ENCODE measurements at regions not wholly inside any gene's neighbourhood (a gene's known extent, or its start where the extent isn't known, plus 50 kb on each side); places are given as distances from the start of the nearest gene placed in this dataset.

DNA sequence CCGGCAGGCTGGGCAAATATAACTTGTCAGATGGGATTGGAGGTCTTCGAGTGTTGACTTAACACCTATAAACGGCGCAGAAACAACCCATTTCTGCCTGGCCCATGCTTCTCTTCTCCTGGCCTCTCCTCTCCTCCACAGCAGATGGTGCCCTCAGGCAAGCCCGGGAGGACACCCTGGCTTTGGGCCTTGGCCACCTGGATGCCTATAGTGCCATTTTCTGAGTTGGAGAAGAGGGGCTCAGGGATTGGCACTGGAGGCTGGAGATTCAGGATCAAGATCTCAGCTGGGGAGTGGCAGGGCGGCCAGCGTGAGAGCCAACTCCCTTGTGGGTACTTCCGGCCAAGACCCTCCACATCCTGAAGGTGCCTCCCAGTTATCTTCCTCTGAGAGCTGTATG lies 211.9 kb upstream of the PMEPA1 start:
- DNase-seq (ENCODE audit: extremely low spot score, unreplicated experiment): no peak
- H3K9me3 Mint-ChIP-seq: peaks cover 5% of the 10 kb centered on the region
- no peak overlapping the region for H3K4me3 Mint-ChIP-seq
- peaks cover 24% of the 10 kb centered on the region for H3K27me3 Mint-ChIP-seq
- TF ChIP-seq, protein P1, sequence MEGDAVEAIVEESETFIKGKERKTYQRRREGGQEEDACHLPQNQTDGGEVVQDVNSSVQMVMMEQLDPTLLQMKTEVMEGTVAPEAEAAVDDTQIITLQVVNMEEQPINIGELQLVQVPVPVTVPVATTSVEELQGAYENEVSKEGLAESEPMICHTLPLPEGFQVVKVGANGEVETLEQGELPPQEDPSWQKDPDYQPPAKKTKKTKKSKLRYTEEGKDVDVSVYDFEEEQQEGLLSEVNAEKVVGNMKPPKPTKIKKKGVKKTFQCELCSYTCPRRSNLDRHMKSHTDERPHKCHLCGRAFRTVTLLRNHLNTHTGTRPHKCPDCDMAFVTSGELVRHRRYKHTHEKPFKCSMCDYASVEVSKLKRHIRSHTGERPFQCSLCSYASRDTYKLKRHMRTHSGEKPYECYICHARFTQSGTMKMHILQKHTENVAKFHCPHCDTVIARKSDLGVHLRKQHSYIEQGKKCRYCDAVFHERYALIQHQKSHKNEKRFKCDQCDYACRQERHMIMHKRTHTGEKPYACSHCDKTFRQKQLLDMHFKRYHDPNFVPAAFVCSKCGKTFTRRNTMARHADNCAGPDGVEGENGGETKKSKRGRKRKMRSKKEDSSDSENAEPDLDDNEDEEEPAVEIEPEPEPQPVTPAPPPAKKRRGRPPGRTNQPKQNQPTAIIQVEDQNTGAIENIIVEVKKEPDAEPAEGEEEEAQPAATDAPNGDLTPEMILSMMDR (conservative IDR thresholded peaks at IDR 0.05): no peak
- no peaks in the 10 kb centered on the region for H3K4me1 Mint-ChIP-seq (ENCODE audit: unreplicated experiment)
- no peak overlapping the region for H3K27ac Mint-ChIP-seq
- H3K36me3 Mint-ChIP-seq: no peaks in the 10 kb centered on the region

DNA sequence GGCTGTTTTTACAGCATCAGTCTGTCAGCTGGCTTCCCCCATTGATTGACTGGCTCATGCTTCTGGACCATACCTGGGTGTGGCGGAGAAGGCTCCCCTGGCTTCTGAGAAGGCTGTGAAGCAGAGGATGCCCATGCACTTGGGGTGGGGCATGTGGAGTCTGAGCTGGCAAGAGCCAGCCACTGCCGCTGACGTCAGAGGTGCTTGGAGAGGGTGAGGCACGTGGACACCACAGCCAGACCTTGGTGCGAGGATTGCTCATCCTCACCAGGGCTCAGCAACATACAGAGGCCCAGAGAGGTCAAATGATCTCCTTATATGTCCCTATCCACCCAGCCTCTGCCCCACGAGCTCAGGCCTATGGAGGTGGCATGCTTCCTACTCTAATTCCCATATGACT lies 211.2 kb upstream of the PMEPA1 start:
- DNase-seq (ENCODE audit: extremely low spot score, unreplicated experiment): no peak
- Mint-ChIP-seq H3K4me3 (no peak overlapping the region), H3K36me3 (no peaks in the 10 kb centered on the region), H3K4me1 (ENCODE audit: unreplicated experiment) (no peaks in the 10 kb centered on the region), H3K27ac (no peak overlapping the region), H3K27me3 (peaks cover 20% of the 10 kb centered on the region), H3K9me3 (no peaks in the 10 kb centered on the region)
- TF ChIP-seq, protein P1 (conservative IDR thresholded peaks at IDR 0.05): no peak

DNA sequence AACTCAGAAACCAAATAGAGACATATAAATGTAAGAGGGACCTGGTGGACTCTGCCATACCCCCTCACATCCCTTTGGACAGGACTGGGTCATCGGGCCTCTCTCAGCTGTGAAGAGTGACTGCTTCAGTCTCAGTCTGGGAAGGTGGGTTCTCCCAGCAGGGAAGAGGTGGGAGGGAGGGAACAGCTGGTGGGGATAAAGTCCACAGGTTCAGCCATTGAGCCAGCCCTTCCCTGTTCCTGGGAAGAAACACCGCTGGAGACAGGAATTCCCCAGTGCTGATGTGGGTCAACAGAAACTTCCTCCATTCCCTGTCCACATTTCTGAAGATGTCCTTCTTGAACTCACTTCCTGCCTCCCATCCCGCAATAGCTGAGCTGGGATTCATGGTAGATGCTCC lies 209.2 kb upstream of the PMEPA1 start:
- Mint-ChIP-seq H3K4me3 (no peak overlapping the region), H3K36me3 (no peaks in the 10 kb centered on the region), H3K4me1 (ENCODE audit: unreplicated experiment) (no peaks in the 10 kb centered on the region), H3K9me3 (no peaks in the 10 kb centered on the region), H3K27ac (no peak overlapping the region), H3K27me3 (peaks cover 18% of the 10 kb centered on the region)
- no peak for DNase-seq (ENCODE audit: extremely low spot score, unreplicated experiment)
- TF ChIP-seq, protein P1 (conservative IDR thresholded peaks at IDR 0.05): no peak

DNA sequence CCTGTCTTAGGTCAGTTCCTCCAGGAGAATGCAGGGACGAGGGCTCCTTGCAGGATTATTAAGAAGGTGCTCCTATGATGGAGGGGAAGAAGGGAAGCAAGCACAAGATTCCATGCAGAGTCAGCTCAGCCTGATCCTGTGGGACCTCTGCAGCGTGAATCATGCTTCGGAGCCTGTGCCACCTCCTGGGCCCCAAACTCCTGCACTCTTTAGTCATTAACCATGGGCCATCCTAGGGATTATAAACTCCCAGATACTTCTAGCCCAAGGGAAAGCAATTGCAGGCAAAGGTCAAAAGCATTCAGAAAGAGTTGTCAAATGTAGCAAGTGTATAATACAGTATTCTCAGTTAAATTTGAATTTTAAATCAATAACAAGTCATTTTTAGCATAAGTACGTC lies 208.7 kb upstream of the PMEPA1 start:
- Mint-ChIP-seq H3K4me3 (no peak overlapping the region), H3K9me3 (no peaks in the 10 kb centered on the region), H3K36me3 (no peaks in the 10 kb centered on the region), H3K4me1 (ENCODE audit: unreplicated experiment) (no peaks in the 10 kb centered on the region), H3K27me3 (peaks cover 17% of the 10 kb centered on the region), H3K27ac (no peak overlapping the region)
- DNase-seq (ENCODE audit: extremely low spot score, unreplicated experiment): no peak
- TF ChIP-seq, protein P1 (conservative IDR thresholded peaks at IDR 0.05): no peak

DNA sequence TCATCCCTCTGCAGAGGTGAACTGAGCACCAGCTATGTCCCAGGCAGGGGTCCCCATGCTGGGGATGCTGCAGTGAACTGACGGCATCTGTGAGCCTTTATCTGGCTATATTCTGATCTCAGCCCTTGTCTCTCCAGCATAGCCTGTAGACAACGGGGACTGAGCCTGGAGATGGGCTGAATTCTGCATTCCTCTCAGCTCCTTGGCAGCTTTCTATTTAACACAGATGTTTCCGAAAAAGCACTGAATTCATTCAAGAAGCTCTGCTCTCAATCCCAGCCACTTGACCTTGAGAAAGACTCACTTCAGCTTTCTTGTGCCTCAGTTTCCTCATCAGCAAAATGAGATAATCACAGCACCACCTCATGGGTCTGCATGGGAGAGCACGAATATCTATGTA lies 204.4 kb upstream of the PMEPA1 start:
- H3K9me3 Mint-ChIP-seq: no peaks in the 10 kb centered on the region
- H3K27ac Mint-ChIP-seq: no peak overlapping the region
- peaks cover 18% of the 10 kb centered on the region for H3K27me3 Mint-ChIP-seq
- H3K36me3 Mint-ChIP-seq: no peaks in the 10 kb centered on the region
- no peaks in the 10 kb centered on the region for H3K4me1 Mint-ChIP-seq (ENCODE audit: unreplicated experiment)
- H3K4me3 Mint-ChIP-seq: no peak overlapping the region
- DNase-seq (ENCODE audit: extremely low spot score, unreplicated experiment): no peak
- TF ChIP-seq, protein P1 (conservative IDR thresholded peaks at IDR 0.05): no peak

Measured in type B pancreatic cell (in vitro differentiated cells).